ENCODE measurements at regions not wholly inside any gene's neighbourhood (a gene's known extent, or its start where the extent isn't known, plus 50 kb on each side); places are given as distances from the start of the nearest gene placed in this dataset.

DNA sequence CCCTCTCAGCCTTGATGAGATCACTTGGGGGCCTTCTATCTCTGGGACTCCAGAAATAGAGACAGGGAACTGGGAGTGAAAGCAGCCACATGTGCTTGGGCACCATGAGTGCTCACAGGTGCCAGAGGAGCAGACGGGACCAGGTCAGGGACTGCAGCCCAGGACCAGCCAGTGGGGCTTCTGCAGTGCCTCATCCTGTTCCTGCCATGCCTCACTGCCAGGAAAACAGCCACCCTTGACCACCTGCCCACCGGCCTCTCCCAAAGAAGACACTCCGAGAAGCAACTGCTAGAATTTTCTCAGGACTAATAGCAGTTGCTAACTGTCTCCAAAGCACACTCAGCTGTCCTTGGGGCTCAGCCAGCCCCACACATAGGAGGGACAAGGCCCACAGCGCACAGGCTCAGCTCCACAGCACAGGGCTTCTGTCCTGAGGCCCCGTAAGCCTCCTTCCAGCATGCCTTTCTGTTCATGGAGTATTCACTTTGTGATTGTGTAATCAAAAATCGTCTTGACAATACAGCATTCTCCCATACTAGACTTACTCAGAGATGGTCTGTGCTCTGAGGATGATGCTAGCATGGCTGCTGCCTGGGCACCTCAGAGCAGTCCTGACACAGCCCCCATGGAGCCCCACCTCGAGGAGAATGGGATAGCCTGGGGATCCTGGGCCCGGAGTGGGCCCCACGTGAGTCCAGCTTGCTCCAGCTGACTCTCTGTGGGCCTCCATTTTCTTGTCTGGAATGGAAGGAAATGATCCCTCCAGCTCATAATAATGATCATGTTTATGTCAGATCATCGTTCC, 115.7 kb upstream of the RET start:
- DNase-seq, result no peak
- H3K4me1 Mint-ChIP-seq, result no peaks in the 10 kb centered on the region
- POLR2A ChIA-PET, result no interaction called here
- H3K9me3 Mint-ChIP-seq, result no peaks in the 10 kb centered on the region
- CTCF ChIA-PET, result no interaction called here
- no peaks in the 10 kb centered on the region for H3K36me3 Mint-ChIP-seq (ENCODE audit: low read depth)
- H3K27ac Mint-ChIP-seq, result no peak overlapping the region
- H3K27me3 Mint-ChIP-seq, result peaks cover 21% of the 10 kb centered on the region
- H3K4me3 Mint-ChIP-seq, result no peak overlapping the region

DNA sequence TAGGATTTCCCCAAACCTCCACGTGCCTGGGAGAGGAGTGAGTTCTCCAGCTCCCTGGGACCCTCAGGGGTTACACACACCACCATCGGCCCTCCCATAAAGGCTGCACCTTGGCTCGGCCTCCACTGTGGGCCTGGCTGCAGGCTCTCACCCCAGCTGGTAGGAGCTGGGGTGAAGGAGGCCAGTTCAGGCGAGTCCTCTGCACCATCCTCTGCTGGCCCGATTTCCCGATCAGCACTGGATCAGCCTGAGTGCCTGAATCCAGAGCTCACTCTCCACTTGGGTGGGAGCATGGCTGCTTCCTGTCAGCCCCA, 115.1 kb upstream of the RET start:
- H3K9me3 Mint-ChIP-seq, result no peaks in the 10 kb centered on the region
- POLR2A ChIA-PET, result no interaction called here

DNA sequence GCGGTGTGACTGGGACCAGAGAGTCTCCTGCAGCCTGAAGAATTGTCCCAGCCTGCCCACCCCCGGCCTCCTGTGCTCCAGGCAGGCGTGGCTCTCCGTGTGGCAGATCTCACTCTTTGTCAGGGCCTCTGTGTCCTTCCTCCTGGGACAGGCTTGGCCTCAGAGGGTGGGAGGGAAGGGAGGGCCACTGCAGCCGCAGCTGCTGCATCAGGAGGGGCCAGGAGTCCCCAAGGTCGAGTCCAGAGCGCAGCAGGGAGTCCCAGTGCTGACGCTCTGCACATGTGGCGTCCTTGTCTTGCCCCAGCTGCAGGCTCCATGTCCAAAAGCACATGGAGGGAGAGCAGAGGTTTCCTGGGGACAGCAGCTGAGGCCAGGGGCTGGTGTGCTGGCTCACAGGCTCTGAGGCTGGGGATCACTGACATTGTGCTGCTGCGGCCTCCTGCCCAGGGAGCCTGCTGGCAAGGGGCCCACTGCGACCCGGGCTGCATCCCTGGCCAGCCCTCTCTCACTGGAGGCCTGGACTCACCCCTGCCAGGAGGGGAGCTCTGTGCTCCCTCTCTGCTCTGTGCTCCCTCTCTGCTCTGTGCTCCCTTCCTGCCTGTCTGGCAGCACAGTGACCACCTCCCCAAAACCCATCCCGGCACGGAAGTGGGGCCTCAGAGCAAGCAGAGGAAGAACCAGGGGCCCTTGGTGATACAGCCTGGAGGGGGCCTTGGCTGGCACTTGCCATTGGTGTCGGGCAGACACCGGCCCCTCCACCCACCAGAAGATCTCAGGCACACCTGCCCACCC, 114.6 kb upstream of the RET start:
- H3K4me3 Mint-ChIP-seq, result no peak overlapping the region
- ChIA-PET CTCF (no interaction called here), POLR2A (no interaction called here)
- no peak overlapping the region for H3K27ac Mint-ChIP-seq
- no peaks in the 10 kb centered on the region for H3K36me3 Mint-ChIP-seq (ENCODE audit: low read depth)
- H3K27me3 Mint-ChIP-seq, result peaks cover 20% of the 10 kb centered on the region
- no peaks in the 10 kb centered on the region for H3K9me3 Mint-ChIP-seq
- DNase-seq, result no peak
- no peaks in the 10 kb centered on the region for H3K4me1 Mint-ChIP-seq

More for the DNA sequence above, 115.1 kb upstream of the RET start:
- no peak for DNase-seq
- Mint-ChIP-seq H3K4me3 (no peak overlapping the region), H3K4me1 (no peaks in the 10 kb centered on the region), H3K36me3 (ENCODE audit: low read depth) (no peaks in the 10 kb centered on the region), H3K27me3 (peaks cover 23% of the 10 kb centered on the region), H3K27ac (no peak overlapping the region)
- CTCF ChIA-PET, result no interaction called here

DNA sequence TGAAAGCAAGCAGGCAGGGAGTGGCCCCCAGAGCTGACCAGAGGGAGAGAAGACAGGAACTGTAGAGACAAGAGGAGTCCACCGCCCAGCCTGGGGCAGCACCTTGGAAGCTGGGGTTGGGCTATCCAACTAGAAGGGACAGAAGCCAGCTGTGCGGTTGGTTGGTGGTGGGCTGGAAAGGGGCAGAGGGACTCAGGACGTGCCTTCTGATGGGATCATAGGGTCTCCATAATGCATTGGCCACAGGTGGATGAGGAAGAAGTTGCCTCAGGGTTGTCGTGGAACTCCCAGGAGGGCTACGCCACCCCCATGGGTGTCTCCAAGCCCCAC, 114.0 kb upstream of the RET start:
- H3K4me1 Mint-ChIP-seq, result no peaks in the 10 kb centered on the region
- no peaks in the 10 kb centered on the region for H3K36me3 Mint-ChIP-seq (ENCODE audit: low read depth)
- peak; percentile 11 for DNase-seq
- POLR2A ChIA-PET, result no interaction called here
- CTCF ChIA-PET, result no interaction called here
- no peak overlapping the region for H3K27ac Mint-ChIP-seq
- peaks cover 21% of the 10 kb centered on the region for H3K27me3 Mint-ChIP-seq
- no peaks in the 10 kb centered on the region for H3K9me3 Mint-ChIP-seq
- H3K4me3 Mint-ChIP-seq, result no peak overlapping the region

GRCh38 chr10:42963312-42963711, 113.6 kb upstream of the RET start:
- Mint-ChIP-seq H3K36me3 (ENCODE audit: low read depth) (no peaks in the 10 kb centered on the region), H3K27ac (no peak overlapping the region), H3K27me3 (peaks cover 24% of the 10 kb centered on the region), H3K9me3 (no peaks in the 10 kb centered on the region), H3K4me1 (no peaks in the 10 kb centered on the region), H3K4me3 (no peak overlapping the region)
- ChIA-PET CTCF (no interaction called here), POLR2A (no interaction called here)
- DNase-seq, result no peak

GRCh38 chr10:42969147-42969546, 107.7 kb upstream of the RET start:
- Mint-ChIP-seq H3K9me3 (no peaks in the 10 kb centered on the region), H3K27ac (no peak overlapping the region), H3K36me3 (ENCODE audit: low read depth) (no peaks in the 10 kb centered on the region), H3K4me1 (no peaks in the 10 kb centered on the region), H3K27me3 (peaks cover 22% of the 10 kb centered on the region), H3K4me3 (no peak overlapping the region)
- ChIA-PET CTCF (no interaction called here), POLR2A (no interaction called here)
- no peak for DNase-seq

GRCh38 chr10:42969909-42970308, 107.0 kb upstream of the RET start:
- no peak for DNase-seq
- no peaks in the 10 kb centered on the region for H3K9me3 Mint-ChIP-seq
- H3K27me3 Mint-ChIP-seq, result peaks cover 19% of the 10 kb centered on the region
- H3K27ac Mint-ChIP-seq, result no peak overlapping the region
- no peaks in the 10 kb centered on the region for H3K4me1 Mint-ChIP-seq
- no peak overlapping the region for H3K4me3 Mint-ChIP-seq
- POLR2A ChIA-PET, result no interaction called here
- H3K36me3 Mint-ChIP-seq (ENCODE audit: low read depth), result no peaks in the 10 kb centered on the region
- CTCF ChIA-PET, result no interaction called here

- Mint-ChIP-seq H3K4me3 (no peak overlapping the region), H3K4me1 (no peaks in the 10 kb centered on the region), H3K27me3 (peaks cover 13% of the 10 kb centered on the region), H3K9me3 (no peaks in the 10 kb centered on the region), H3K27ac (no peak overlapping the region), H3K36me3 (ENCODE audit: low read depth) (no peaks in the 10 kb centered on the region)
- POLR2A ChIA-PET, result no interaction called here
- CTCF ChIA-PET, result no interaction called here
- DNase-seq, result peak; percentile 15
Measured at GRCh38 chr10:42970451-42971250, 106.2 kb upstream of the RET start.

- CTCF ChIA-PET, result no interaction called here
- H3K9me3 Mint-ChIP-seq, result no peaks in the 10 kb centered on the region
- POLR2A ChIA-PET, result no interaction called here
- no peak overlapping the region for H3K27ac Mint-ChIP-seq
- no peak overlapping the region for H3K4me3 Mint-ChIP-seq
- no peaks in the 10 kb centered on the region for H3K4me1 Mint-ChIP-seq
- H3K36me3 Mint-ChIP-seq (ENCODE audit: low read depth), result no peaks in the 10 kb centered on the region
- peak; percentile 9 for DNase-seq
- peaks cover 8% of the 10 kb centered on the region for H3K27me3 Mint-ChIP-seq
Measured at GRCh38 chr10:42971251-42971599, 105.6 kb upstream of the RET start.

GRCh38 chr10:42972946-42973345, 103.9 kb upstream of the RET start:
- H3K27ac Mint-ChIP-seq, result no peak overlapping the region

GRCh38 chr10:42973411-42973810, 103.5 kb upstream of the RET start:
- POLR2A ChIA-PET, result no interaction called here
- Mint-ChIP-seq H3K4me3 (no peak overlapping the region), H3K4me1 (no peaks in the 10 kb centered on the region), H3K27ac (no peak overlapping the region), H3K27me3 (no peaks in the 10 kb centered on the region), H3K9me3 (no peaks in the 10 kb centered on the region), H3K36me3 (ENCODE audit: low read depth) (no peaks in the 10 kb centered on the region)
- CTCF ChIA-PET, result no interaction called here
- no peak for DNase-seq

More at GRCh38 chr10:42972946-42973345, 103.9 kb upstream of the RET start:
- CTCF ChIA-PET, result no interaction called here
- POLR2A ChIA-PET, result no interaction called here
- H3K4me1 Mint-ChIP-seq, result no peaks in the 10 kb centered on the region
- H3K9me3 Mint-ChIP-seq, result no peaks in the 10 kb centered on the region
- no peaks in the 10 kb centered on the region for H3K36me3 Mint-ChIP-seq (ENCODE audit: low read depth)
- no peak for DNase-seq
- no peak overlapping the region for H3K4me3 Mint-ChIP-seq
- peaks cover 3% of the 10 kb centered on the region for H3K27me3 Mint-ChIP-seq

DNA sequence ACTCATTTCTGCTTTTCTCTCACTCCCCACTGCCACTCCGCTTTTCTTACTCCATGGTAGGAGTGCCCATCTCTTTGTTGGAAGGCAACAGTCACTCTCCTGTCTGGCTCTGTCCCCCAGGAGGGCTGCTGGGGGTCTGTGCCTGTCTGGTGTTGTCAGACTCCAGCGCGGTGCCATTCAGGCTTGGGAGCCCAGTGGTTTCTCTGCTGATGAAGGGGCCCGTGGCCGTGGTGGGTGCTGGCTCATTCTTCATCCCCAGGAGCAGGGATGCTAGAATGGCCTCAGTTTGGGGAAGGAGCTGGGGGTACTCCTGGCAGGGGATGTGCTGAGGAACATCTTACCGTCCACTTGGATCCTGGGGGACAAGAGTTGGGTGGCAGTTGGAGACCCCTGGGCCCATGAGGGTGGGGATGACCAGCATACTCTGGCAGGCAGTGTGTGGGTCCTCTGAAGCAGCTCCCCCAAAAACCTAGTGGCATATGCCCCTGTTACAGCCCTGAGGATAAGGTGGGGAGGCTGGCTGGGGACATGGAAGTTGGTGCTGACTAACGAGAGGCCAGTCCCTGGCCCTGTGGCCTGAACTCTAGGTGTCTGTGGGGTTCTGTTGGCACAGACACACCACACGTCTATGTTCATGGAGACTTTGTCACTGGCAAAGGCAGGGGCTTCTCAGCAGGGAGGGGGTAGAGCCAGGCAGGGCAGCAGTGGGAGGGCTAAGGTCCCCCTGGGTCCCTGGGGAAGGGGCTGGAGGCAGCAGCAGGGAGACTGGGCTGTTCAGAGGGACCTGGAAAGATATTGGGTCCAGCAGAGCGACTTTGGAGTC, 102.8 kb upstream of the RET start:
- Mint-ChIP-seq H3K9me3 (no peaks in the 10 kb centered on the region), H3K36me3 (ENCODE audit: low read depth) (no peaks in the 10 kb centered on the region), H3K4me3 (no peak overlapping the region), H3K27ac (no peak overlapping the region), H3K4me1 (no peaks in the 10 kb centered on the region), H3K27me3 (no peaks in the 10 kb centered on the region)
- ChIA-PET CTCF (no interaction called here), POLR2A (no interaction called here)
- DNase-seq, result no peak

- ChIA-PET POLR2A (no interaction called here), CTCF (no interaction called here)
- H3K27ac Mint-ChIP-seq, result no peak overlapping the region
- no peaks in the 10 kb centered on the region for H3K9me3 Mint-ChIP-seq
- H3K4me3 Mint-ChIP-seq, result no peak overlapping the region
- H3K36me3 Mint-ChIP-seq (ENCODE audit: low read depth), result no peaks in the 10 kb centered on the region
- no peaks in the 10 kb centered on the region for H3K27me3 Mint-ChIP-seq
- H3K4me1 Mint-ChIP-seq, result peaks cover 5% of the 10 kb centered on the region
- no peak for DNase-seq
Measured at GRCh38 chr10:42974693-42975002, 102.2 kb upstream of the RET start.
